ENCODE measurements at regions not wholly inside any gene's neighbourhood (a gene's known extent, or its start where the extent isn't known, plus 50 kb on each side); places are given as distances from the start of the nearest gene placed in this dataset.

DNA sequence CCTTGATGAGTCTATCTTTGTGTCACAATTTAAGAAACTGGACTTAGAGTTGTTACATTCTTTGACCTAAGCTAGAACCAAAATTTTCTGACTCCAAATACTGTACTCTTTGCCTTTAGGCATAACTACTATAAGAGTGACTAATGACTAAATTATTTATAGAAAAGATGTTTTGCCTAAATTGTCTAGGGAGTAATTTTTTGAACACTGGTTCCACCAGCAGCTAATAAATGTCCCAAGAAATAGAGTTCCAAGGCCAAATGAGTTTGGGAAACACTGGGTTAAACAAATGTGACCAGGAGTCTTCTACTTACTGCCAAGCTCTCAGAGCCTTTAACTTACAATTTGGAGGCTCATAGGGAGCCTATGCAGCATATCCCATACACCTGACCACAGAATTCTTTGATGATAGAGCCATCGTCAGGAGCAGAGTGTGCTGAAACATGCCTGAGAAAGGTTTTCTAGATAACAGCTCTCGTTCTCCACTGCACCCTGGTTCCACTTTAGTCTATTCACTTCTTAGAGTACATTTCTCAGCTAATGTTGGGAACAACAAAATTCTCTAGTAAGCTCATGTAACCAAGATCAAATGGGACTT lies 215.9 kb upstream of the HMGA2 start:
- Mint-ChIP-seq H3K27ac (no peak overlapping the region), H3K4me1 (ENCODE audit: low read depth) (no peaks in the 10 kb centered on the region), H3K27me3 (no peaks in the 10 kb centered on the region), H3K4me3 (no peak overlapping the region), H3K9me3 (no peaks in the 10 kb centered on the region), H3K36me3 (ENCODE audit: low read depth) (no peaks in the 10 kb centered on the region)
- no peaks in the 10 kb centered on the region for H3K4me1 ChIP-seq (ENCODE audit: insufficient read depth, low read length)
- no peak overlapping the region for H3K27ac ChIP-seq (ENCODE audit: low read depth in 1 of 2, low read length in 2 of 2)
- no peaks in the 10 kb centered on the region for H3K27me3 ChIP-seq (ENCODE audit: control insufficient read depth in 1 of 2, insufficient read depth in 2 of 2, low read length in 2 of 2)
- no peaks in the 10 kb centered on the region for H3K36me3 ChIP-seq (ENCODE audit: insufficient read depth, low read length)
- CTCF ChIA-PET: no interaction called here
- no peak for DNase-seq
- no peak overlapping the region for H3K4me3 ChIP-seq (ENCODE audit: low read length)
- TF ChIP-seq, protein P1, sequence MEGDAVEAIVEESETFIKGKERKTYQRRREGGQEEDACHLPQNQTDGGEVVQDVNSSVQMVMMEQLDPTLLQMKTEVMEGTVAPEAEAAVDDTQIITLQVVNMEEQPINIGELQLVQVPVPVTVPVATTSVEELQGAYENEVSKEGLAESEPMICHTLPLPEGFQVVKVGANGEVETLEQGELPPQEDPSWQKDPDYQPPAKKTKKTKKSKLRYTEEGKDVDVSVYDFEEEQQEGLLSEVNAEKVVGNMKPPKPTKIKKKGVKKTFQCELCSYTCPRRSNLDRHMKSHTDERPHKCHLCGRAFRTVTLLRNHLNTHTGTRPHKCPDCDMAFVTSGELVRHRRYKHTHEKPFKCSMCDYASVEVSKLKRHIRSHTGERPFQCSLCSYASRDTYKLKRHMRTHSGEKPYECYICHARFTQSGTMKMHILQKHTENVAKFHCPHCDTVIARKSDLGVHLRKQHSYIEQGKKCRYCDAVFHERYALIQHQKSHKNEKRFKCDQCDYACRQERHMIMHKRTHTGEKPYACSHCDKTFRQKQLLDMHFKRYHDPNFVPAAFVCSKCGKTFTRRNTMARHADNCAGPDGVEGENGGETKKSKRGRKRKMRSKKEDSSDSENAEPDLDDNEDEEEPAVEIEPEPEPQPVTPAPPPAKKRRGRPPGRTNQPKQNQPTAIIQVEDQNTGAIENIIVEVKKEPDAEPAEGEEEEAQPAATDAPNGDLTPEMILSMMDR (IDR thresholded peaks at IDR 0.05): no peak
- POLR2A ChIA-PET: no interaction called here
- intact Hi-C loops (cut with DNase I, micrococcal nuclease): no loop called here
- no peak for ATAC-seq (ENCODE audit: poor library complexity)
- H3K9me3 ChIP-seq (ENCODE audit: control insufficient read depth in 1 of 2, insufficient read depth in 1 of 2, low read length in 2 of 2): peaks cover 0 to 9% of the 10 kb centered on the region in 2 experiments

DNA sequence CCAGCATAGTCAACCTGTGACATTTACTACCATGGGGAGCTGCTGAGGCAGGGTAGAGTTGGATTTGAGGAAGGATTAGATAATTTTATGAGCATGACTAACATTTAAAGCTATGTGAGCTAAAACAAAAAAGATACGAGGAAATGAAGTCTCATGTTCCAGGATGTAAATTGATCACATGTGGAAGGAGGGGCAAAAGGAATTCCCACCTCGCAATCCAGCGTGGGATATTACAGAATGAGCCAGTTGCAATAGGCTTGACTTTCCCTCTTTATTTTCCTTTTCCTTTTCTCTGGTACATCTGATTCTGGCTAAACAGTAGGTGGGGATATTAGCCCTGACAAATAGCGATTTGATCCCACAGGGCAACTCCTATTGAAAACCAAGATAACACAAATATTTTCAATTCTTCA lies 214.9 kb upstream of the HMGA2 start:
- ChIA-PET POLR2A (no interaction called here), CTCF (no interaction called here)
- H3K4me3 ChIP-seq (ENCODE audit: low read length): no peak overlapping the region
- intact Hi-C loops (cut with DNase I, micrococcal nuclease): no loop called here
- H3K9me3 Mint-ChIP-seq: no peaks in the 10 kb centered on the region
- no peak overlapping the region for H3K4me3 Mint-ChIP-seq
- TF ChIP-seq, protein P1 (IDR thresholded peaks at IDR 0.05): no peak
- ATAC-seq (ENCODE audit: poor library complexity): no peak
- DNase-seq: no peak
- H3K4me1 Mint-ChIP-seq (ENCODE audit: low read depth): no peaks in the 10 kb centered on the region
- H3K36me3 Mint-ChIP-seq (ENCODE audit: low read depth): no peaks in the 10 kb centered on the region
- peaks cover 0 to 9% of the 10 kb centered on the region in 2 experiments for H3K9me3 ChIP-seq (ENCODE audit: control insufficient read depth in 1 of 2, insufficient read depth in 1 of 2, low read length in 2 of 2)
- peaks cover 3% of the 10 kb centered on the region for H3K27me3 Mint-ChIP-seq
- H3K4me1 ChIP-seq (ENCODE audit: insufficient read depth, low read length): no peaks in the 10 kb centered on the region
- H3K27ac Mint-ChIP-seq: no peak overlapping the region
- no peaks in the 10 kb centered on the region for H3K27me3 ChIP-seq (ENCODE audit: control insufficient read depth in 1 of 2, insufficient read depth in 2 of 2, low read length in 2 of 2)
- no peak overlapping the region for H3K27ac ChIP-seq (ENCODE audit: low read depth in 1 of 2, low read length in 2 of 2)
- H3K36me3 ChIP-seq (ENCODE audit: insufficient read depth, low read length): no peaks in the 10 kb centered on the region

DNA sequence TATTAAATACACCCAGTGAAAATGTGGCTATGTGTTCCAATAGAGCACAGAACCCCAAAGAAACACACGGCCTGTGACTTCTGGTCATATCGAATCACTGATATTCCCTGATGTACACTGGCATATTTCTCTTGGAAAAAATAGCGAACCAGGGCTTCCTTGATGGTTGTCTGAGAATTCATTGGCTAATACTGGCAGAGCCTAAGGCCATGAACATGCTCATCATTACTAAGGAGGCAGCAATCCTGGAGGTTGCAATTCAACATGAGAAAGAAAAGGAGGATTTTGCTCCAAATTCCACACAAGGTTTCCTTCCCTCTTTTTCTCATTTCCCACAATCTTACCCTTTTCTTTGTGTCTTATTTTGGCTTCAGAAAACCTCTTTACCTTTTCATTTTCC lies 212.9 kb upstream of the HMGA2 start:
- H3K4me3 Mint-ChIP-seq: no peak overlapping the region
- no peak for DNase-seq

More for the DNA sequence above, 212.9 kb upstream of the HMGA2 start:
- H3K4me3 ChIP-seq (ENCODE audit: low read length): no peak overlapping the region
- intact Hi-C loops (cut with DNase I, micrococcal nuclease): no loop called here
- peaks cover 0 to 9% of the 10 kb centered on the region in 2 experiments for H3K9me3 ChIP-seq (ENCODE audit: control insufficient read depth in 1 of 2, insufficient read depth in 1 of 2, low read length in 2 of 2)
- no peaks in the 10 kb centered on the region for H3K4me1 ChIP-seq (ENCODE audit: insufficient read depth, low read length)
- Mint-ChIP-seq H3K27me3 (peaks cover 15% of the 10 kb centered on the region), H3K9me3 (no peaks in the 10 kb centered on the region), H3K27ac (no peak overlapping the region), H3K36me3 (ENCODE audit: low read depth) (no peaks in the 10 kb centered on the region), H3K4me1 (ENCODE audit: low read depth) (no peaks in the 10 kb centered on the region)
- ChIA-PET POLR2A (no interaction called here), CTCF (no interaction called here)
- TF ChIP-seq, protein P1 (IDR thresholded peaks at IDR 0.05): no peak
- no peak for ATAC-seq (ENCODE audit: poor library complexity)
- H3K36me3 ChIP-seq (ENCODE audit: insufficient read depth, low read length): no peaks in the 10 kb centered on the region
- H3K27me3 ChIP-seq (ENCODE audit: control insufficient read depth in 1 of 2, insufficient read depth in 2 of 2, low read length in 2 of 2): no peaks in the 10 kb centered on the region
- H3K27ac ChIP-seq (ENCODE audit: low read depth in 1 of 2, low read length in 2 of 2): no peak overlapping the region
